Adrenal gland (tissue), 9 donors: ENCODE measurements at regions not wholly inside any gene's neighbourhood (a gene's known extent, or its start where the extent isn't known, plus 50 kb on each side); places are given as distances from the start of the nearest gene placed in this dataset.

ENCODE experiments used
- DNase-seq, 7 donors: peaks; one replicate each; pipeline ENCODE4 v3.0.0-alpha.2; 2019 to 2020
- H3K27ac ChIP-seq, 5 donors: fragments of 200-600 bp; sonication (generic) in 4 of 5; 1 replicate in 3 of 5; 2 replicates in 2 of 5; pipeline versions ENCODE4 v1.5.1 to v1.8.0; 2016 to 2020; ENCODE audit warnings: mild to moderate bottlenecking in 1 of 5
- H3K27me3 ChIP-seq: fragments of 200-600 bp; 2 replicates; pipeline ENCODE4 v1.8.0; 2021
- H3K36me3 ChIP-seq, 2 donors: fragments of 200-600 bp; replicated peaks in 1 of 2; 1 replicate in 1 of 2; 2 replicates in 1 of 2; pipeline versions ENCODE4 v1.5.1 to v1.8.0; 2018 to 2022
- H3K4me1 ChIP-seq, 2 donors: fragments of 200-600 bp; replicated peaks in 1 of 2; 1 replicate in 1 of 2; 2 replicates in 1 of 2; pipeline versions ENCODE4 v1.5.1 to v1.8.0; 2018 to 2021
- H3K4me3 ChIP-seq, 4 donors: fragments of 200-600 bp; sonication (generic) in 3 of 4; one replicate each; pipeline ENCODE4 v1.5.1; 2016 to 2018
- H3K9me3 ChIP-seq, 3 donors: fragments of 200-600 bp; sonication (generic) in 1 of 3; replicated peaks in 1 of 3; 1 replicate in 2 of 3; 2 replicates in 1 of 3; pipeline versions ENCODE4 v1.5.1 to v1.8.0; 2016 to 2021
- CTCF ChIP-seq, 6 experiments: fragments of 450-650 bp in 4 of 6; fragments of 200-600 bp in 2 of 6; sonication (generic) in 1 of 6; IDR thresholded peaks; 1 replicate in 5 of 6; 2 replicates in 1 of 6; pipeline versions ENCODE4 v1.5.1 to v1.8.0; 2016 to 2021; ENCODE audit warnings: antibody characterized with exemption in 6 of 6, mild to moderate bottlenecking in 2 of 6, moderate library complexity in 1 of 6
- POLR2A ChIP-seq, 2 donors: fragments of 450-650 bp; IDR thresholded peaks; one replicate each; pipeline ENCODE4 v1.6.1; 2017; ENCODE audit warnings: antibody characterized with exemption in 2 of 2, mild to moderate bottlenecking in 2 of 2, moderate library complexity in 1 of 2
- WGBS, 4 donors: extraction: QIAGEN DNeasy Blood & Tissue Kit in 2 of 4; methylation state at CpG; one replicate each; pipeline versions ENCODE4 v1.1.5 to v1.1.7; 2013 to 2017; 5-methylcytosine and 5-hydroxymethylcytosine counted together
- intact Hi-C, 2 donors: fragments of 100-400 bp; cut with DNase I; formaldehyde crosslinking; loops; one replicate each; pipeline versions ENCODE4 v1.14.1 to v1.15.0; 2022 to 2023
- donor health status: healthy with polysubstance abuse.
- donor health status: Bipolar disorder and iron deficiency.
- donor health status: DM: yes; HTN: yes; CAD: no.
- donor health status: DM: no; HTN: no; CAD: no.
- donor health status: DM: no; HTN: no; CAD: no.

- TF ChIP-seq CTCF (IDR thresholded peaks at IDR 0.05) (no peak), POLR2A (IDR thresholded peaks at IDR 0.05) (no peak)
Observed at GRCh38 chr16:62462971-62463370, 426.7 kb upstream of the CDH8 start.

GRCh38 chr16:62450291-62450690 is 414.1 kb upstream of the CDH8 start:
- 57 to 70% (median 67%) methylated on average over 5 of the region's 5 CpGs for WGBS, 4 donors
- Histone ChIP-seq H3K4me1 (no peaks in the 10 kb centered on the region), H3K9me3 (no peaks in the 10 kb centered on the region), H3K27me3 (no peaks in the 10 kb centered on the region), H3K4me3 (no peak overlapping the region), H3K27ac (no peak overlapping the region), H3K36me3 (no peaks in the 10 kb centered on the region)
- no peak for DNase-seq
- intact Hi-C loops = no loop called here
- no peak for TF ChIP-seq POLR2A (IDR thresholded peaks at IDR 0.05)
- no peak for TF ChIP-seq CTCF (IDR thresholded peaks at IDR 0.05)

More at GRCh38 chr16:62462971-62463370, 426.7 kb upstream of the CDH8 start:
- Histone ChIP-seq H3K4me1 (no peaks in the 10 kb centered on the region), H3K4me3 (no peak overlapping the region), H3K27me3 (no peaks in the 10 kb centered on the region), H3K9me3 (no peaks in the 10 kb centered on the region), H3K27ac (no peak overlapping the region), H3K36me3 (no peaks in the 10 kb centered on the region)
- WGBS, 4 donors = 66 to 100% (median 86%) methylated on average over 2 of the region's 2 CpGs
- no peak for DNase-seq
- intact Hi-C loops = no loop called here

- H3K9me3 ChIP-seq = peaks cover 0 to 17% (median 6%) of the 10 kb centered on the region in 3 donors
- H3K36me3 ChIP-seq = no peaks in the 10 kb centered on the region
- TF ChIP-seq CTCF (IDR thresholded peaks at IDR 0.05) (no peak), POLR2A (IDR thresholded peaks at IDR 0.05) (no peak)
- no peak overlapping the region for H3K27ac ChIP-seq
- no peaks in the 10 kb centered on the region for H3K4me1 ChIP-seq
- H3K4me3 ChIP-seq = no peak overlapping the region
- DNase-seq = no peak
- H3K27me3 ChIP-seq = no peaks in the 10 kb centered on the region
- 36 to 44% (median 41%) methylated on average over 2 of the region's 2 CpGs for WGBS, 4 donors
- intact Hi-C loops = no loop called here
Observed at GRCh38 chr16:62445909-62446308, 409.7 kb upstream of the CDH8 start.

- no peaks in the 10 kb centered on the region for H3K36me3 ChIP-seq
- WGBS, 4 donors = 67 to 73% (median 71%) methylated on average over 4 of the region's 4 CpGs
- H3K4me3 ChIP-seq = no peak overlapping the region
- no peak for TF ChIP-seq POLR2A (IDR thresholded peaks at IDR 0.05)
- TF ChIP-seq CTCF (IDR thresholded peaks at IDR 0.05) = no peak
- intact Hi-C loops = no loop called here
- H3K4me1 ChIP-seq = no peaks in the 10 kb centered on the region
- no peaks in the 10 kb centered on the region for H3K27me3 ChIP-seq
- no peaks in the 10 kb centered on the region for H3K9me3 ChIP-seq
- H3K27ac ChIP-seq = no peak overlapping the region
- no peak for DNase-seq
Observed at GRCh38 chr16:62424206-62424605, 388.0 kb upstream of the CDH8 start.
